ENCODE measurements at regions not wholly inside any gene's neighbourhood (a gene's known extent, or its start where the extent isn't known, plus 50 kb on each side); places are given as distances from the start of the nearest gene placed in this dataset.

DNA sequence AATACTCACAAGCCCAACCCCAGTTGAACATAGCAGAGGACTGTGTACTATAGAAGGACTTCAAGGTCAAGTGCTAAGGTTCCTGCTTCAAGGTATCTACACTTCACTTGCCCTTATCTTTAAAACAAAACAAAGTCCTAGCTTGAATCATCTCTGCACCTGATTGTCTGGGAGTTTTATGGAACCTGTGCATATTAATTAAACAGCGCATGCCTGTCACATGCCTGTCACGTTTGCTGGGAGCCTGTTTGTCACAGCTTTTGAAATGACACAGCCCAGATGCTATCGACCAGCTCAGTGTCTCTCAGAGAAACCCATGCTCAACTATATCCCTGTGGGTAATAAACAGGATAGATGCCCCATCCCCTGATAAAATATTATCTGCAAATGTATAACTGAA is 476.0 kb downstream of the ZSWIM6 start:
- TF ChIP-seq, protein P1, sequence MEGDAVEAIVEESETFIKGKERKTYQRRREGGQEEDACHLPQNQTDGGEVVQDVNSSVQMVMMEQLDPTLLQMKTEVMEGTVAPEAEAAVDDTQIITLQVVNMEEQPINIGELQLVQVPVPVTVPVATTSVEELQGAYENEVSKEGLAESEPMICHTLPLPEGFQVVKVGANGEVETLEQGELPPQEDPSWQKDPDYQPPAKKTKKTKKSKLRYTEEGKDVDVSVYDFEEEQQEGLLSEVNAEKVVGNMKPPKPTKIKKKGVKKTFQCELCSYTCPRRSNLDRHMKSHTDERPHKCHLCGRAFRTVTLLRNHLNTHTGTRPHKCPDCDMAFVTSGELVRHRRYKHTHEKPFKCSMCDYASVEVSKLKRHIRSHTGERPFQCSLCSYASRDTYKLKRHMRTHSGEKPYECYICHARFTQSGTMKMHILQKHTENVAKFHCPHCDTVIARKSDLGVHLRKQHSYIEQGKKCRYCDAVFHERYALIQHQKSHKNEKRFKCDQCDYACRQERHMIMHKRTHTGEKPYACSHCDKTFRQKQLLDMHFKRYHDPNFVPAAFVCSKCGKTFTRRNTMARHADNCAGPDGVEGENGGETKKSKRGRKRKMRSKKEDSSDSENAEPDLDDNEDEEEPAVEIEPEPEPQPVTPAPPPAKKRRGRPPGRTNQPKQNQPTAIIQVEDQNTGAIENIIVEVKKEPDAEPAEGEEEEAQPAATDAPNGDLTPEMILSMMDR (IDR thresholded peaks at IDR 0.05; ENCODE audit: low read length) = no peak
- TF ChIP-seq EZH2 (optimal IDR thresholded peaks at IDR 0.05; ENCODE audit: low read depth, low read length) = no peak
